ENCODE measurements at regions not wholly inside any gene's neighbourhood (a gene's known extent, or its start where the extent isn't known, plus 50 kb on each side); places are given as distances from the start of the nearest gene placed in this dataset.

- TF ChIP-seq ZNF707 (tag by site-specific recombination; IDR thresholded peaks at IDR 0.05), result no peak
- no peak for TF ChIP-seq SP3 (tag by site-specific recombination; IDR thresholded peaks at IDR 0.05)
- TF ChIP-seq, protein P1, sequence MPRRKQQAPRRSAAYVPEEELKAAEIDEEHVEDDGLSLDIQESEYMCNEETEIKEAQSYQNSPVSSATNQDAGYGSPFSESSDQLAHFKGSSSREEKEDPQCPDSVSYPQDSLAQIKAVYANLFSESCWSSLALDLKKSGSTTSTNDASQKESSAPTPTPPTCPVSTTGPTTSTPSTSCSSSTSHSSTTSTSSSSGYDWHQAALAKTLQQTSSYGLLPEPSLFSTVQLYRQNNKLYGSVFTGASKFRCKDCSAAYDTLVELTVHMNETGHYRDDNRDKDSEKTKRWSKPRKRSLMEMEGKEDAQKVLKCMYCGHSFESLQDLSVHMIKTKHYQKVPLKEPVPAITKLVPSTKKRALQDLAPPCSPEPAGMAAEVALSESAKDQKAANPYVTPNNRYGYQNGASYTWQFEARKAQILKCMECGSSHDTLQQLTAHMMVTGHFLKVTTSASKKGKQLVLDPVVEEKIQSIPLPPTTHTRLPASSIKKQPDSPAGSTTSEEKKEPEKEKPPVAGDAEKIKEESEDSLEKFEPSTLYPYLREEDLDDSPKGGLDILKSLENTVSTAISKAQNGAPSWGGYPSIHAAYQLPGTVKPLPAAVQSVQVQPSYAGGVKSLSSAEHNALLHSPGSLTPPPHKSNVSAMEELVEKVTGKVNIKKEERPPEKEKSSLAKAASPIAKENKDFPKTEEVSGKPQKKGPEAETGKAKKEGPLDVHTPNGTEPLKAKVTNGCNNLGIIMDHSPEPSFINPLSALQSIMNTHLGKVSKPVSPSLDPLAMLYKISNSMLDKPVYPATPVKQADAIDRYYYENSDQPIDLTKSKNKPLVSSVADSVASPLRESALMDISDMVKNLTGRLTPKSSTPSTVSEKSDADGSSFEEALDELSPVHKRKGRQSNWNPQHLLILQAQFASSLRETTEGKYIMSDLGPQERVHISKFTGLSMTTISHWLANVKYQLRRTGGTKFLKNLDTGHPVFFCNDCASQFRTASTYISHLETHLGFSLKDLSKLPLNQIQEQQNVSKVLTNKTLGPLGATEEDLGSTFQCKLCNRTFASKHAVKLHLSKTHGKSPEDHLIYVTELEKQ (tag by site-specific recombination; IDR thresholded peaks at IDR 0.05; ENCODE audit: borderline replicate concordance), result no peak
Measured at GRCh38 chr5:106814961-106815360, 855.8 kb downstream of the EFNA5 start (continued).

- no peaks in the 10 kb centered on the region for H3K9me3 ChIP-seq (ENCODE audit: control insufficient read depth, insufficient read depth, low read depth, low read length)
- no peak overlapping the region for H3K27ac ChIP-seq (ENCODE audit: extremely low read depth, low read depth, low read length)
- no peaks in the 10 kb centered on the region for H3K36me3 ChIP-seq (ENCODE audit: control insufficient read depth in 2 of 2, insufficient read depth in 1 of 2, low read length in 2 of 2)
- CTCF ChIA-PET, result no interaction called here
- TF ChIP-seq MZF1 (tag by site-specific recombination; IDR thresholded peaks at IDR 0.05; ENCODE audit: borderline replicate concordance) (no peak), ZNF211 (tag by site-specific recombination; IDR thresholded peaks at IDR 0.05; ENCODE audit: low read depth) (no peak), ZNF776 (tag by site-specific recombination; IDR thresholded peaks at IDR 0.05; ENCODE audit: borderline replicate concordance) (no peak), ZBTB6 (tag by site-specific recombination; IDR thresholded peaks at IDR 0.05) (no peak), ZBTB10 (tag by site-specific recombination; IDR thresholded peaks at IDR 0.05) (no peak), ZBTB44 (tag by site-specific recombination; IDR thresholded peaks at IDR 0.05) (no peak)
- TF ChIP-seq, protein P2, sequence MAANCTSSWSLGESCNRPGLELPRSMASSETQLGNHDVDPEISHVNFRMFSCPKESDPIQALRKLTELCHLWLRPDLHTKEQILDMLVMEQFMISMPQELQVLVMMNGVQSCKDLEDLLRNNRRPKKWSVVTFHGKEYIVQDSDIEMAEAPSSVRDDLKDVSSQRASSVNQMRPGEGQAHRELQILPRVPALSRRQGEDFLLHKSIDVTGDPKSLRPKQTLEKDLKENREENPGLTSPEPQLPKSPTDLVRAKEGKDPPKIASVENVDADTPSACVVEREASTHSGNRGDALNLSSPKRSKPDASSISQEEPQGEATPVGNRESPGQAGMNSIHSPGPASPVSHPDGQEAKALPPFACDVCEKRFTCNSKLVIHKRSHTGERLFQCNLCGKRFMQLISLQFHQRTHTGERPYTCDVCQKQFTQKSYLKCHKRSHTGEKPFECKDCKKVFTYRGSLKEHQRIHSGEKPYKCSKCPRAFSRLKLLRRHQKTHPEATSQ (tag by site-specific recombination; IDR thresholded peaks at IDR 0.05), result no peak
- H3K4me3 ChIP-seq (ENCODE audit: low read depth, low read length), result no peak overlapping the region
- H3K4me1 ChIP-seq (ENCODE audit: control insufficient read depth, insufficient read depth, low read length), result no peaks in the 10 kb centered on the region
- POLR2A ChIA-PET, result no interaction called here
Measured at GRCh38 chr5:106801554-106801953, 869.2 kb downstream of the EFNA5 start.

DNA sequence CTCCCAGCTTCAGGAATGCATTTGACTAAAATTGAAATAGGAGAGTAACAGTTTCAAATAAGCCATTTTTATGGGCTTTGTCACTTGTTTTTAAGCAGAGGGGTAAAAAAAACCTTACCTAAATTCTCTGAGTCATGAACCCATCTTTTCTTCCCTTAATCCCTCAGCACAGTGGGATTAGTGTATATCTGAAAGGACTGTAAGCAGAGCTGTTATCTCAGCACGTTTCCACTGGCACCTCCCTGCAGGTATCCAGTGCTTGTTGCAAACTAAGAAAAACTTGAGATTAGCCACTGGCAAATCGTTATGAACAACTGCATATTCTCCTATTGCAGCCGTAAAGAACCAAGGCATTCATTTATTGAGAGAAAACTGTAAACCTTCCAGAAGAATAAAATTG is 872.7 kb downstream of the EFNA5 start:
- POLR2A ChIA-PET, result no interaction called here
- Histone ChIP-seq H3K4me3 (ENCODE audit: low read depth, low read length) (no peak overlapping the region), H3K9me3 (ENCODE audit: control insufficient read depth, insufficient read depth, low read depth, low read length) (no peaks in the 10 kb centered on the region), H3K4me1 (ENCODE audit: control insufficient read depth, insufficient read depth, low read length) (no peaks in the 10 kb centered on the region), H3K36me3 (ENCODE audit: control insufficient read depth in 2 of 2, insufficient read depth in 1 of 2, low read length in 2 of 2) (no peaks in the 10 kb centered on the region), H3K27ac (ENCODE audit: extremely low read depth, low read depth, low read length) (no peak overlapping the region)
- CTCF ChIA-PET, result no interaction called here
- TF ChIP-seq ZNF132 (tag by site-specific recombination; IDR thresholded peaks at IDR 0.05; ENCODE audit: borderline replicate concordance) (no peak), GLI4 (tag by site-specific recombination; IDR thresholded peaks at IDR 0.05) (no peak), ZNF510 (tag by site-specific recombination; IDR thresholded peaks at IDR 0.05; ENCODE audit: insufficient replicate concordance) (no peak), ZNF658 (tag by site-specific recombination; IDR thresholded peaks at IDR 0.05) (no peak), ZNF10 (tag by site-specific recombination; IDR thresholded peaks at IDR 0.05) (no peak), ZNF777 (tag by site-specific recombination; IDR thresholded peaks at IDR 0.05; ENCODE audit: borderline replicate concordance) (no peak), ZNF549 (tag by site-specific recombination; IDR thresholded peaks at IDR 0.05) (no peak), ZNF48 (tag by site-specific recombination; IDR thresholded peaks at IDR 0.05) (no peak), SP2 (tag by site-specific recombination; IDR thresholded peaks at IDR 0.05) (no peak), ZNF544 (tag by site-specific recombination; IDR thresholded peaks at IDR 0.05) (no peak), BCL11B (tag by site-specific recombination; IDR thresholded peaks at IDR 0.05; ENCODE audit: low read depth) (no peak)

All from HEK293 (cell line).